H1 (cell line): ENCODE measurements at regions not wholly inside any gene's neighbourhood (a gene's known extent, or its start where the extent isn't known, plus 50 kb on each side); places are given as distances from the start of the nearest gene placed in this dataset.

Experiments used
- CTCF ChIA-PET: fragments of 300-600 bp; sonication (Branson Sonifier 250); formaldehyde crosslinking; loops from one replicate; lab custom pipeline; 2021; ENCODE audit not compliant: partially characterized antibody; lab: Charles Lee
- POLR2A ChIA-PET: fragments of 300-600 bp; sonication (Branson Sonifier 250); formaldehyde crosslinking; loops from one replicate; lab custom pipeline; 2021; ENCODE audit warnings: inconsistent platforms; ENCODE audit not compliant: partially characterized antibody; lab: Charles Lee
- DNase-seq, 2 experiments: peaks; one replicate each; pipeline versions ENCODE4 v3.0.0 to v3.0.0-alpha.2; 2010 to 2022; ENCODE audit warnings: low spot score in 2 of 2, low read depth in 1 of 2, mixed read lengths in 1 of 2
- FAIRE-seq: peaks from 2 replicates; lab custom pipeline; 2011; peaks lifted over from hg19 to GRCh38; lab: Jason Lieb, UNC
- H2AFZ ChIP-seq: 2 replicates; pipeline ENCODE4 v1.8.1; 2012; ENCODE audit warnings: low read length, inconsistent platforms
- H2AK5ac ChIP-seq: 2 replicates; pipeline ENCODE4 v1.6.1; 2013; ENCODE audit warnings: low read depth, low read length
- H2BK120ac ChIP-seq: replicated peaks from 2 replicates; pipeline ENCODE3; 2013; ENCODE audit warnings: low read depth, low read length, inconsistent platforms
- H2BK12ac ChIP-seq: 2 replicates; pipeline ENCODE4 v1.6.1; 2013; ENCODE audit warnings: low read depth, low read length
- H2BK15ac ChIP-seq: 2 replicates; pipeline ENCODE4 v1.6.1; 2013; ENCODE audit warnings: low read length
- H2BK20ac ChIP-seq: 2 replicates; pipeline ENCODE4 v1.6.1; 2013; ENCODE audit warnings: low read length
- H2BK5ac ChIP-seq: 2 replicates; pipeline ENCODE4 v1.6.1; 2013; ENCODE audit warnings: low read depth, low read length
- H3K14ac ChIP-seq: 2 replicates; pipeline ENCODE4 v1.6.1; 2013; ENCODE audit warnings: inconsistent platforms; ENCODE audit not compliant: insufficient read length
- H3K18ac ChIP-seq: 2 replicates; pipeline ENCODE4 v1.6.1; 2013; ENCODE audit warnings: low read length; ENCODE audit errors: extremely low read depth
- H3K23ac ChIP-seq: 2 replicates; pipeline ENCODE4 v1.6.1; 2013; ENCODE audit warnings: inconsistent platforms; ENCODE audit not compliant: insufficient read length
- H3K23me2 ChIP-seq: 2 replicates; pipeline ENCODE4 v1.6.1; 2013; ENCODE audit warnings: low read depth, low read length
- H3K27ac ChIP-seq: 2 replicates; pipeline ENCODE4 v1.6.1; 2011; ENCODE audit warnings: low read depth, low read length, inconsistent platforms
- H3K27me3 ChIP-seq, 4 experiments: replicated peaks in 1 of 4; 1 replicate in 1 of 4; 2 replicates in 3 of 4; pipeline versions ENCODE4 v1.6.1 to v1.8.1; 2011 to 2013; ENCODE audit warnings: low read length in 3 of 4, mild to moderate bottlenecking in 3 of 4, inconsistent platforms in 2 of 4, mixed read lengths in 2 of 4, moderate library complexity in 1 of 4; ENCODE audit not compliant: control insufficient read depth in 3 of 4, insufficient read depth in 3 of 4; ENCODE audit errors: extremely low read depth in 1 of 4
- H3K36me3 ChIP-seq, 4 experiments: 2 replicates each; pipeline versions ENCODE4 v1.6.1 to v1.8.1; 2011 to 2013; ENCODE audit warnings: mild to moderate bottlenecking in 4 of 4, low read length in 3 of 4, moderate library complexity in 2 of 4, control low read depth in 1 of 4, inconsistent platforms in 1 of 4; ENCODE audit not compliant: insufficient read depth in 4 of 4, control insufficient read depth in 2 of 4
- H3K4ac ChIP-seq: replicated peaks from 2 replicates; pipeline ENCODE3; 2013; ENCODE audit warnings: low read length, low read depth, mixed read lengths, inconsistent platforms; ENCODE audit not compliant: insufficient read length
- H3K4me1 ChIP-seq, 4 experiments: replicated peaks in 1 of 4; 1 replicate in 1 of 4; 2 replicates in 3 of 4; pipeline versions ENCODE4 v1.6.1 to v1.8.1; 2011 to 2013; ENCODE audit warnings: low read length in 3 of 4, inconsistent platforms in 2 of 4, mixed read lengths in 1 of 4; ENCODE audit not compliant: insufficient read depth in 4 of 4, control insufficient read depth in 3 of 4
- H3K4me2 ChIP-seq, 2 experiments: 2 replicates each; pipeline versions ENCODE4 v1.6.1 to v1.8.1; 2011 to 2013; ENCODE audit warnings: low read depth in 2 of 2, low read length in 2 of 2, control low read depth in 1 of 2, inconsistent platforms in 1 of 2, mild to moderate bottlenecking in 1 of 2; ENCODE audit not compliant: insufficient read depth in 1 of 2
- H3K4me3 ChIP-seq, 4 experiments: fragments of 200-600, 300-600 bp in 1 of 4; sonication (generic), shearing (Covaris generic), sonication (Bioruptor Twin) in 1 of 4; 2 replicates each; pipeline versions ENCODE4 v1.5.1 to v1.8.1; 2011 to 2016; ENCODE audit warnings: low read length in 4 of 4, low read depth in 3 of 4, control low read depth in 2 of 4, inconsistent platforms in 2 of 4, mild to moderate bottlenecking in 2 of 4, mixed read lengths in 1 of 4, moderate library complexity in 1 of 4; ENCODE audit not compliant: insufficient read depth in 2 of 4; ENCODE audit errors: extremely low read depth in 1 of 4
- H3K56ac ChIP-seq: replicated peaks from 2 replicates; pipeline ENCODE3; 2013; ENCODE audit warnings: low read depth, mild to moderate bottlenecking, mixed read lengths, low read length, inconsistent platforms; ENCODE audit not compliant: insufficient read length
- H3K79me1 ChIP-seq: 2 replicates; pipeline ENCODE4 v1.6.1; 2013; ENCODE audit warnings: low read depth, low read length, control low read depth
- H3K79me2 ChIP-seq, 2 experiments: 2 replicates each; pipeline versions ENCODE4 v1.6.1 to v1.8.1; 2012 to 2013; ENCODE audit warnings: low read length in 2 of 2, mild to moderate bottlenecking in 2 of 2, inconsistent platforms in 1 of 2; ENCODE audit not compliant: insufficient read depth in 2 of 2, control insufficient read depth in 1 of 2
- H3K9ac ChIP-seq, 4 experiments: replicated peaks in 1 of 4; 1 replicate in 1 of 4; 2 replicates in 3 of 4; pipeline versions ENCODE4 v1.6.1 to v1.8.1; 2011 to 2013; ENCODE audit warnings: low read depth in 3 of 4, low read length in 3 of 4, control low read depth in 2 of 4, mild to moderate bottlenecking in 2 of 4, moderate library complexity in 2 of 4, inconsistent platforms in 1 of 4; ENCODE audit errors: extremely low read depth in 1 of 4
- H3K9me3 ChIP-seq, 2 experiments: 2 replicates each; pipeline versions ENCODE4 v1.6.1 to v1.8.1; 2012 to 2013; ENCODE audit warnings: mild to moderate bottlenecking in 2 of 2, moderate library complexity in 2 of 2, control low read depth in 1 of 2, inconsistent platforms in 1 of 2, low read depth in 1 of 2, low read length in 1 of 2, mixed read lengths in 1 of 2; ENCODE audit not compliant: insufficient read depth in 2 of 2
- H4K20me1 ChIP-seq, 2 experiments: replicated peaks in 1 of 2; 2 replicates each; pipeline versions ENCODE3 to v1.8.1; 2011 to 2013; ENCODE audit warnings: inconsistent platforms in 2 of 2, low read length in 2 of 2, mild to moderate bottlenecking in 1 of 2; ENCODE audit not compliant: insufficient read depth in 2 of 2, control insufficient read depth in 1 of 2
- H4K5ac ChIP-seq: 2 replicates; pipeline ENCODE4 v1.6.1; 2013; ENCODE audit warnings: low read length, low read depth, mixed read lengths, inconsistent platforms; ENCODE audit not compliant: insufficient read length
- H4K8ac ChIP-seq: 2 replicates; pipeline ENCODE4 v1.8.0; 2013; ENCODE audit warnings: mild to moderate bottlenecking, moderate library complexity, low read length, inconsistent platforms; ENCODE audit not compliant: insufficient read depth; ENCODE audit errors: extremely low read depth
- H4K91ac ChIP-seq: replicated peaks from 2 replicates; pipeline ENCODE3; 2013; ENCODE audit warnings: low read length, mixed read lengths, inconsistent platforms; ENCODE audit not compliant: insufficient read length
- CHD2 ChIP-seq: IDR thresholded peaks from 2 replicates; pipeline ENCODE4 v1.6.1; 2012; ENCODE audit warnings: low read length, improper control_type of control experiment
- GABPA ChIP-seq: IDR thresholded peaks from 2 replicates; pipeline ENCODE4 v1.6.1; 2011; ENCODE audit warnings: mild to moderate bottlenecking, low read length, moderate library complexity, borderline replicate concordance; ENCODE audit not compliant: insufficient read depth
- HDAC2 ChIP-seq, 2 experiments: fragments of 300-600 bp in 1 of 2; sonication (generic) in 1 of 2; IDR thresholded peaks; 2 replicates each; pipeline ENCODE4 v1.6.1; 2011 to 2012; ENCODE audit warnings: low read depth in 2 of 2, low read length in 2 of 2, mild to moderate bottlenecking in 2 of 2, moderate library complexity in 2 of 2, borderline replicate concordance in 1 of 2, inconsistent platforms in 1 of 2
- POLR2A ChIP-seq, 2 experiments: IDR thresholded peaks; 1 replicate in 1 of 2; 2 replicates in 1 of 2; pipeline ENCODE4 v1.6.1; 2011; ENCODE audit warnings: low read depth in 2 of 2, low read length in 2 of 2, mild to moderate bottlenecking in 2 of 2; ENCODE audit errors: control extremely low read depth in 1 of 2
- RXRA ChIP-seq: IDR thresholded peaks from 2 replicates; pipeline ENCODE4 v1.6.1; 2011; ENCODE audit warnings: low read depth, mild to moderate bottlenecking, low read length, moderate library complexity; ENCODE audit not compliant: insufficient read depth
- SP1 ChIP-seq: IDR thresholded peaks from 2 replicates; pipeline ENCODE4 v1.6.1; 2011; ENCODE audit warnings: low read depth, low read length
- SUZ12 ChIP-seq: fragments of 200-600 bp; sonication (generic); IDR thresholded peaks from 2 replicates; pipeline ENCODE4 v1.6.1; 2012; ENCODE audit warnings: mild to moderate bottlenecking, inconsistent platforms, low read length, moderate library complexity, mixed read lengths
- TBP ChIP-seq: IDR thresholded peaks from 2 replicates; pipeline ENCODE4 v1.6.1; 2011; ENCODE audit warnings: low read depth, low read length, improper control_type of control experiment
- TEAD4 ChIP-seq: IDR thresholded peaks from 2 replicates; pipeline ENCODE4 v1.6.1; 2012; ENCODE audit warnings: low read depth, low read length, inconsistent platforms, mixed read lengths
- YY1 ChIP-seq: IDR thresholded peaks from 2 replicates; pipeline ENCODE4 v1.6.1; 2011; ENCODE audit warnings: low read depth, mild to moderate bottlenecking, low read length
- WGBS, 2 experiments: shearing (Covaris generic) in 1 of 2; methylation state at CpG; one replicate each; pipeline versions ENCODE4 v1.1.6 to v1.1.7; 2013 to 2015; ENCODE audit warnings: low lambda C conversion rate in 2 of 2, mixed read lengths in 2 of 2, inconsistent platforms in 1 of 2, low coverage in 1 of 2, missing lambda C conversion rate in 1 of 2; ENCODE audit not compliant: insufficient replicate concordance in 2 of 2, insufficient coverage in 1 of 2, insufficient read length in 1 of 2; ENCODE audit errors: extremely low coverage in 1 of 2, missing lambda C conversion rate in 1 of 2; 5-methylcytosine and 5-hydroxymethylcytosine counted together

DNA sequence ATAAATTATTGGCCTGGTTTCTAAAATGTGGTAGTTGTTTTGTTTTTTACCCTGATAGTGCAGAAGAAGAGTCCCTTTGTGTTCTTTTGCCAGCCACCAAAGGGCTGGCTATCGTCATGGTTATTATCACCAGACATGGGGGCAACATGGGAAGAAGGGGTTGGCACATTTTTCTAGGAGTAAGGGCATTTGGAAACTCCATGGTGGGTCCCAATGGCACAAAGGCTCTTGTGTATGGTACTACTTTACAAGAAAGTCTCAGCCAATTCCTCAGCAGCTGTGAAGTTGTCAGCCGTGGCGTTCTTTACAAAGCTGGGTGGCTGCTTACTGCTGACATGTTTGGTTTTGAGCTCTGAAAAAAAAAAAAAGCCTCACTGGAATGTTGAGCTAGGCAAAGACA is 330.4 kb upstream of the ESRRG start:
- no peak overlapping the region for H4K5ac ChIP-seq
- no peak overlapping the region for H3K4me3 ChIP-seq
- H3K14ac ChIP-seq = no peak overlapping the region
- H3K18ac ChIP-seq = no peak overlapping the region
- H3K56ac ChIP-seq = no peak overlapping the region
- FAIRE-seq = no peak
- H2AFZ ChIP-seq = no peak overlapping the region
- no peak overlapping the region for H4K91ac ChIP-seq
- H2BK120ac ChIP-seq = no peak overlapping the region
- H3K23me2 ChIP-seq = no peaks in the 10 kb centered on the region
- no peak overlapping the region for H2AK5ac ChIP-seq
- no peak overlapping the region for H2BK15ac ChIP-seq
- no peaks in the 10 kb centered on the region for H3K79me2 ChIP-seq
- H3K4me1 ChIP-seq = no peaks in the 10 kb centered on the region
- no peaks in the 10 kb centered on the region for H3K36me3 ChIP-seq
- POLR2A ChIA-PET = no interaction called here
- no peaks in the 10 kb centered on the region for H4K20me1 ChIP-seq
- CTCF ChIA-PET = no interaction called here
- no peaks in the 10 kb centered on the region for H3K27me3 ChIP-seq
- H2BK5ac ChIP-seq = no peak overlapping the region
- 91% methylated on average over 3 of the region's 3 CpGs; no CpG with 5 or more reads in 1 of the 2 experiments for whole genome bisulfite sequencing, 2 experiments
- H3K9me3 ChIP-seq = no peaks in the 10 kb centered on the region
- no peak for DNase-seq
- no peak overlapping the region for H3K27ac ChIP-seq
- no peak overlapping the region for H3K23ac ChIP-seq
- no peak for TF ChIP-seq SP1
- no peak for TF ChIP-seq CHD2
- no peak for TF ChIP-seq POLR2A (IDR thresholded peaks at IDR 0.05; ENCODE audit: control extremely low read depth in 1 of 2, low read depth in 2 of 2, low read length in 2 of 2)
- no peak for TF ChIP-seq TEAD4
- TF ChIP-seq HDAC2 (IDR thresholded peaks at IDR 0.05; ENCODE audit: borderline replicate concordance in 1 of 2, low read depth in 2 of 2, low read length in 2 of 2) = no peak
- TF ChIP-seq GABPA = no peak
- no peak for TF ChIP-seq RXRA
- TF ChIP-seq SUZ12 = no peak
- TF ChIP-seq YY1 = no peak
- TF ChIP-seq TBP = no peak
- TF ChIP-seq, all 59 proteins: peak for 0
- H4K8ac ChIP-seq = no peak overlapping the region
- no peak overlapping the region for H3K4me2 ChIP-seq
- H3K79me1 ChIP-seq = no peaks in the 10 kb centered on the region
- H2BK12ac ChIP-seq = no peak overlapping the region
- no peak overlapping the region for H3K9ac ChIP-seq
- no peak overlapping the region for H2BK20ac ChIP-seq
- no peak overlapping the region for H3K4ac ChIP-seq
